WTC11 (cell line): ENCODE measurements at regions not wholly inside any gene's neighbourhood (a gene's known extent, or its start where the extent isn't known, plus 50 kb on each side); places are given as distances from the start of the nearest gene placed in this dataset.

Experiments
- ATAC-seq: fragments of 200-7000 bp; cut with Tn5 transposase; 2 replicates; pipeline ENCODE4 v1.10.0; 2021; ENCODE audit warnings: mild to moderate bottlenecking, moderate library complexity
- CTCF ChIA-PET: fragments of 300-600 bp; sonication (Branson Sonifier 250); formaldehyde crosslinking; loops from one replicate; lab custom pipeline; 2021; ENCODE audit warnings: antibody characterized with exemption; lab: Charles Lee
- POLR2A ChIA-PET: fragments of 350-600 bp; sonication (Branson Sonifier 250); formaldehyde crosslinking; loops from one replicate; lab custom pipeline; 2021; ENCODE audit warnings: antibody characterized with exemption; lab: Charles Lee
- DNase-seq: peaks from one replicate; pipeline ENCODE4 v3.0.0; 2021; ENCODE audit warnings: low spot score
- H3K27ac Mint-ChIP-seq: 2 replicates; pipeline ENCODE4 v1.8.0; 2021; ENCODE audit warnings: mixed read lengths
- H3K27me3 Mint-ChIP-seq: 2 replicates; pipeline ENCODE4 v1.8.0; 2021; ENCODE audit warnings: low read depth, mild to moderate bottlenecking, moderate library complexity, mixed read lengths
- H3K36me3 Mint-ChIP-seq: 2 replicates; pipeline ENCODE4 v1.8.0; 2021; ENCODE audit warnings: mixed read lengths
- H3K4me1 Mint-ChIP-seq: 2 replicates; pipeline ENCODE4 v1.8.0; 2022; ENCODE audit warnings: mixed read lengths
- H3K4me3 Mint-ChIP-seq: 2 replicates; pipeline ENCODE4 v1.8.0; 2021; ENCODE audit warnings: mild to moderate bottlenecking, moderate library complexity, mixed read lengths
- H3K9me3 Mint-ChIP-seq: 2 replicates; pipeline ENCODE4 v1.8.0; 2021; ENCODE audit warnings: mixed read lengths
- CREB1 ChIP-seq: sonication (generic); formaldehyde crosslinking; IDR thresholded peaks from 2 replicates; pipeline ENCODE4 v1.8.0; 2023; ENCODE audit warnings: mild to moderate bottlenecking, missing genetic modification reagents
- E2F4 ChIP-seq: sonication (generic); formaldehyde crosslinking; IDR thresholded peaks from 2 replicates; pipeline ENCODE4 v1.8.1; 2022; ENCODE audit warnings: low read depth, mild to moderate bottlenecking, moderate library complexity, missing genetic modification reagents, borderline replicate concordance
- GABPB1 ChIP-seq: sonication (generic); formaldehyde crosslinking; IDR thresholded peaks from 2 replicates; pipeline ENCODE4 v1.8.1; 2023; ENCODE audit warnings: mild to moderate bottlenecking, missing genetic modification reagents
- HMGA2 ChIP-seq: fragments of 250-450 bp; sonication (Bioruptor Pico); IDR thresholded peaks from 2 replicates; pipeline ENCODE4 v1.4.0; 2021; ENCODE audit warnings: mild to moderate bottlenecking, moderate library complexity
- KAT7 ChIP-seq: sonication (generic); formaldehyde crosslinking; IDR thresholded peaks from 2 replicates; pipeline ENCODE4 v1.8.1; 2023; ENCODE audit warnings: missing genetic modification reagents, mild to moderate bottlenecking, borderline replicate concordance
- MXD4 ChIP-seq: fragments of 250-450 bp; sonication (Bioruptor Pico); IDR thresholded peaks from 2 replicates; pipeline ENCODE4 v1.8.0; 2021; ENCODE audit warnings: mild to moderate bottlenecking, moderate library complexity, borderline replicate concordance
- NR1H2 ChIP-seq: sonication (generic); formaldehyde crosslinking; IDR thresholded peaks from 2 replicates; pipeline ENCODE4 v1.9.0; 2021; ENCODE audit warnings: mild to moderate bottlenecking, moderate library complexity, missing genetic modification reagents
- PRDM15 ChIP-seq: sonication (generic); formaldehyde crosslinking; IDR thresholded peaks from 2 replicates; pipeline ENCODE4 v1.8.0; 2022; ENCODE audit warnings: missing genetic modification reagents
- PRRX2 ChIP-seq: fragments of 250-450 bp; sonication (Bioruptor Pico); IDR thresholded peaks from 2 replicates; pipeline ENCODE4 v1.8.0; 2021; ENCODE audit warnings: mild to moderate bottlenecking
- SMAD3 ChIP-seq: sonication (generic); formaldehyde crosslinking; IDR thresholded peaks from 2 replicates; pipeline ENCODE4 v1.8.0; 2022; ENCODE audit warnings: missing genetic modification reagents, mild to moderate bottlenecking, borderline replicate concordance
- SOX15 ChIP-seq: fragments of 250-450 bp; sonication (Bioruptor Pico); IDR thresholded peaks from 2 replicates; pipeline ENCODE4 v1.9.0; 2021; ENCODE audit warnings: mild to moderate bottlenecking
- TEAD1 ChIP-seq: sonication (generic); formaldehyde crosslinking; IDR thresholded peaks from 2 replicates; pipeline ENCODE4 v1.8.0; 2022; ENCODE audit warnings: mild to moderate bottlenecking, missing genetic modification reagents
- USF1 ChIP-seq: sonication (generic); formaldehyde crosslinking; IDR thresholded peaks from 2 replicates; pipeline ENCODE4 v1.8.0; 2022; ENCODE audit warnings: mild to moderate bottlenecking, missing genetic modification reagents
- ZNF425 ChIP-seq: fragments of 250-450 bp; sonication (Bioruptor Pico); conservative IDR thresholded peaks from 2 replicates; pipeline ENCODE4 v1.9.0; 2021; ENCODE audit warnings: mild to moderate bottlenecking
- TF ChIP-seq, protein P1 (sequence below): sonication (generic); formaldehyde crosslinking; IDR thresholded peaks from 2 replicates; pipeline ENCODE4 v1.8.1; 2023; ENCODE audit warnings: mild to moderate bottlenecking, missing genetic modification reagents, borderline replicate concordance
- TF ChIP-seq, protein P2 (sequence below): sonication (generic); formaldehyde crosslinking; IDR thresholded peaks from 2 replicates; pipeline ENCODE4 v1.8.0; 2023; ENCODE audit warnings: missing genetic modification reagents, mild to moderate bottlenecking, borderline replicate concordance
- TF ChIP-seq, protein P3 (sequence below): sonication (generic); formaldehyde crosslinking; IDR thresholded peaks from 2 replicates; pipeline ENCODE4 v1.8.0; 2022; ENCODE audit warnings: mild to moderate bottlenecking, missing genetic modification reagents

GRCh38 chr2:207228402-207228801 lies 62.7 kb upstream of the KLF7 start:
- H3K4me3 Mint-ChIP-seq: no peak overlapping the region
- peaks cover 3% of the 10 kb centered on the region; the same call in 1 of the 2 replicates for H3K9me3 Mint-ChIP-seq
- DNase-seq (no peak), ATAC-seq (no peak)
- peaks cover 68% of the 10 kb centered on the region for H3K4me1 Mint-ChIP-seq
- CTCF ChIA-PET: interaction anchor here (0.6 to 1.9 kb wide), 2 partner anchors 17 to 258 kb away, joined by 3 to 11 read pairs; no protein-coding TSS in a partner anchor
- peaks cover 22% of the 10 kb centered on the region for H3K27me3 Mint-ChIP-seq
- no peak overlapping the region for H3K27ac Mint-ChIP-seq
- POLR2A ChIA-PET: interaction anchor here (2.5 kb wide), 1 partner anchor 62 kb away, joined by 17 read pairs; the partner anchor contains the start of gene KLF7
- no peak for TF ChIP-seq KAT7 (CRISPR knock-in tag)
- TF ChIP-seq GABPB1: no peak
- TF ChIP-seq, protein P1, sequence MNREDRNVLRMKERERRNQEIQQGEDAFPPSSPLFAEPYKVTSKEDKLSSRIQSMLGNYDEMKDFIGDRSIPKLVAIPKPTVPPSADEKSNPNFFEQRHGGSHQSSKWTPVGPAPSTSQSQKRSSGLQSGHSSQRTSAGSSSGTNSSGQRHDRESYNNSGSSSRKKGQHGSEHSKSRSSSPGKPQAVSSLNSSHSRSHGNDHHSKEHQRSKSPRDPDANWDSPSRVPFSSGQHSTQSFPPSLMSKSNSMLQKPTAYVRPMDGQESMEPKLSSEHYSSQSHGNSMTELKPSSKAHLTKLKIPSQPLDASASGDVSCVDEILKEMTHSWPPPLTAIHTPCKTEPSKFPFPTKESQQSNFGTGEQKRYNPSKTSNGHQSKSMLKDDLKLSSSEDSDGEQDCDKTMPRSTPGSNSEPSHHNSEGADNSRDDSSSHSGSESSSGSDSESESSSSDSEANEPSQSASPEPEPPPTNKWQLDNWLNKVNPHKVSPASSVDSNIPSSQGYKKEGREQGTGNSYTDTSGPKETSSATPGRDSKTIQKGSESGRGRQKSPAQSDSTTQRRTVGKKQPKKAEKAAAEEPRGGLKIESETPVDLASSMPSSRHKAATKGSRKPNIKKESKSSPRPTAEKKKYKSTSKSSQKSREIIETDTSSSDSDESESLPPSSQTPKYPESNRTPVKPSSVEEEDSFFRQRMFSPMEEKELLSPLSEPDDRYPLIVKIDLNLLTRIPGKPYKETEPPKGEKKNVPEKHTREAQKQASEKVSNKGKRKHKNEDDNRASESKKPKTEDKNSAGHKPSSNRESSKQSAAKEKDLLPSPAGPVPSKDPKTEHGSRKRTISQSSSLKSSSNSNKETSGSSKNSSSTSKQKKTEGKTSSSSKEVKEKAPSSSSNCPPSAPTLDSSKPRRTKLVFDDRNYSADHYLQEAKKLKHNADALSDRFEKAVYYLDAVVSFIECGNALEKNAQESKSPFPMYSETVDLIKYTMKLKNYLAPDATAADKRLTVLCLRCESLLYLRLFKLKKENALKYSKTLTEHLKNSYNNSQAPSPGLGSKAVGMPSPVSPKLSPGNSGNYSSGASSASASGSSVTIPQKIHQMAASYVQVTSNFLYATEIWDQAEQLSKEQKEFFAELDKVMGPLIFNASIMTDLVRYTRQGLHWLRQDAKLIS: no peak
- no peaks in the 10 kb centered on the region for H3K36me3 Mint-ChIP-seq

DNA sequence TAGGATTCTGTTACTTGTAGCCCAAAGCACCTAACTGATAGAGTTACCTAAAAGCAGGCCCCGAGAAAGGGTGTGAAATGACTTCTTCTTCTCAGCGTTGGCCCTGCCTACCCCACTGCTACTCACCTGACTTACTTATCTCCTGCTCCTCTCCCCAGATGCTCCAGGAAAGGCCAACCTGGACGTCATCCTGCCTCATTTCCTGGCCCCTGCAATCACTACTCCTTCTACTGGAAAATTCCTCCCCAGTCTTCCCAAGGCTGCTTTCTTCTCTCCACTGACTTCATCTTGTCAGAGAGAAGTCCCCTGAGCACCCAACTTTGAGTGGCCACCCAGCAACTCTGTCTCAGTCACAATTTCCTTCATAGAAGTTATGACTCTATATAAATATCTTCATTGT lies 63.4 kb upstream of the KLF7 start:
- H3K4me1 Mint-ChIP-seq: peaks cover 73% of the 10 kb centered on the region
- peaks cover 22% of the 10 kb centered on the region for H3K27me3 Mint-ChIP-seq
- H3K4me3 Mint-ChIP-seq: no peak overlapping the region
- ChIA-PET POLR2A (no interaction called here), CTCF (no interaction called here)
- DNase-seq: no peak
- H3K9me3 Mint-ChIP-seq: peaks cover 3% of the 10 kb centered on the region; the same call in 1 of the 2 replicates
- no peak overlapping the region for H3K27ac Mint-ChIP-seq
- ATAC-seq: no peak
- no peaks in the 10 kb centered on the region for H3K36me3 Mint-ChIP-seq
- TF ChIP-seq ZNF425 (CRISPR knock-in tag) (no peak), HMGA2 (no peak), NR1H2 (no peak), E2F4 (CRISPR knock-in tag) (no peak), TEAD1 (CRISPR knock-in tag) (no peak), CREB1 (no peak), SMAD3 (no peak), USF1 (CRISPR knock-in tag) (no peak), SOX15 (CRISPR knock-in tag) (no peak), MXD4 (CRISPR knock-in tag) (no peak), PRDM15 (no peak), PRRX2 (CRISPR knock-in tag) (no peak)
- TF ChIP-seq, protein P2, sequence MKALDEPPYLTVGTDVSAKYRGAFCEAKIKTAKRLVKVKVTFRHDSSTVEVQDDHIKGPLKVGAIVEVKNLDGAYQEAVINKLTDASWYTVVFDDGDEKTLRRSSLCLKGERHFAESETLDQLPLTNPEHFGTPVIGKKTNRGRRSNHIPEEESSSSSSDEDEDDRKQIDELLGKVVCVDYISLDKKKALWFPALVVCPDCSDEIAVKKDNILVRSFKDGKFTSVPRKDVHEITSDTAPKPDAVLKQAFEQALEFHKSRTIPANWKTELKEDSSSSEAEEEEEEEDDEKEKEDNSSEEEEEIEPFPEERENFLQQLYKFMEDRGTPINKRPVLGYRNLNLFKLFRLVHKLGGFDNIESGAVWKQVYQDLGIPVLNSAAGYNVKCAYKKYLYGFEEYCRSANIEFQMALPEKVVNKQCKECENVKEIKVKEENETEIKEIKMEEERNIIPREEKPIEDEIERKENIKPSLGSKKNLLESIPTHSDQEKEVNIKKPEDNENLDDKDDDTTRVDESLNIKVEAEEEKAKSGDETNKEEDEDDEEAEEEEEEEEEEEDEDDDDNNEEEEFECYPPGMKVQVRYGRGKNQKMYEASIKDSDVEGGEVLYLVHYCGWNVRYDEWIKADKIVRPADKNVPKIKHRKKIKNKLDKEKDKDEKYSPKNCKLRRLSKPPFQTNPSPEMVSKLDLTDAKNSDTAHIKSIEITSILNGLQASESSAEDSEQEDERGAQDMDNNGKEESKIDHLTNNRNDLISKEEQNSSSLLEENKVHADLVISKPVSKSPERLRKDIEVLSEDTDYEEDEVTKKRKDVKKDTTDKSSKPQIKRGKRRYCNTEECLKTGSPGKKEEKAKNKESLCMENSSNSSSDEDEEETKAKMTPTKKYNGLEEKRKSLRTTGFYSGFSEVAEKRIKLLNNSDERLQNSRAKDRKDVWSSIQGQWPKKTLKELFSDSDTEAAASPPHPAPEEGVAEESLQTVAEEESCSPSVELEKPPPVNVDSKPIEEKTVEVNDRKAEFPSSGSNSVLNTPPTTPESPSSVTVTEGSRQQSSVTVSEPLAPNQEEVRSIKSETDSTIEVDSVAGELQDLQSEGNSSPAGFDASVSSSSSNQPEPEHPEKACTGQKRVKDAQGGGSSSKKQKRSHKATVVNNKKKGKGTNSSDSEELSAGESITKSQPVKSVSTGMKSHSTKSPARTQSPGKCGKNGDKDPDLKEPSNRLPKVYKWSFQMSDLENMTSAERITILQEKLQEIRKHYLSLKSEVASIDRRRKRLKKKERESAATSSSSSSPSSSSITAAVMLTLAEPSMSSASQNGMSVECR: no peak
- TF ChIP-seq, protein P3, sequence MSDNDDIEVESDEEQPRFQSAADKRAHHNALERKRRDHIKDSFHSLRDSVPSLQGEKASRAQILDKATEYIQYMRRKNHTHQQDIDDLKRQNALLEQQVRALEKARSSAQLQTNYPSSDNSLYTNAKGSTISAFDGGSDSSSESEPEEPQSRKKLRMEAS (CRISPR knock-in tag): no peak
